Amniotic epithelial cell (primary cell): ENCODE measurements at regions not wholly inside any gene's neighbourhood (a gene's known extent, or its start where the extent isn't known, plus 50 kb on each side); places are given as distances from the start of the nearest gene placed in this dataset.

Experiments used
- DNase-seq: peaks from one replicate; pipeline ENCODE4 v3.0.0-alpha.2; 2010; ENCODE audit warnings: low read depth

DNA sequence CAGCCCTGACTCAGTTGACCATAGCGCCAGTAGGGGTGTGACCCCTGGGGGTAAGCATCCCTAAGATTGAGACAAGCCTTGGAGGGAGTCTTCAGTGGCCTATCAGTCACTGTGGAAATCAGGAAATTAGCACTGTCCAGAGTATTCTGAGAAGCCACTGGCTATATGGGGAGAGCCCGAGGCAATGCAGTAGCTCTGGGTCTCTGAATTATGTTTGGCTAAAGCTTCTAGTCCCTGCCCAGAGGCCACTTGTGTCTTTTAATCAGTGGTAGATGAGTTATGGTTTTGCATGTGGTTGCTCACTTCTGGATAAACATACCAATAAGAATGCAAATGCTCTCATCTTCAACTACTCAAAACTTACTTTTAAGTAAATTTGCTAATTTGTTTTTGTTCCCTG, 100.6 kb upstream of the TOX3 start:
- DNase-seq, result no peak

- no peak for DNase-seq
Measured at GRCh38 chr16:52643006-52643405, 96.1 kb upstream of the TOX3 start.

DNA sequence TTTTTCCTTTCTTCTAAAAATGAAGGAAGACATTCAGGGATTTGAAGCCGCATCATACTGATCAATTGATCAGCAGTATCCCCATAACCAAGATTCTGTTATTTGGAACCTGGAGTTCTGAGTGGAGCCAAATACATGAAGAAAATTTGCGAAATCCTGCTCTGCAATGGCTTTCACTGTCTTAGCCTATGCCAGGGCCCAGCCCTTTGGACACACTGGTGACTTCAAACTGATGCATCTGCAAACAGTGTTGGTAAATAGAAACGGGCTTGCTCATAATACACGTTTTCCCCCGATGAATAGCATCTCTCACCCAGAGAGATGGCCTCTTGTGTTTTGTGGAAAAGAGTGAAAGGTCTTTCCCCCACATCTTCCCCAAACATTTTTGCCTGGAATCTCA, 87.6 kb upstream of the TOX3 start:
- no peak for DNase-seq

GRCh38 chr16:52634104-52634503, 87.2 kb upstream of the TOX3 start:
- no peak for DNase-seq

- DNase-seq, result no peak
Measured at GRCh38 chr16:52633230-52633629, 86.3 kb upstream of the TOX3 start.

DNA sequence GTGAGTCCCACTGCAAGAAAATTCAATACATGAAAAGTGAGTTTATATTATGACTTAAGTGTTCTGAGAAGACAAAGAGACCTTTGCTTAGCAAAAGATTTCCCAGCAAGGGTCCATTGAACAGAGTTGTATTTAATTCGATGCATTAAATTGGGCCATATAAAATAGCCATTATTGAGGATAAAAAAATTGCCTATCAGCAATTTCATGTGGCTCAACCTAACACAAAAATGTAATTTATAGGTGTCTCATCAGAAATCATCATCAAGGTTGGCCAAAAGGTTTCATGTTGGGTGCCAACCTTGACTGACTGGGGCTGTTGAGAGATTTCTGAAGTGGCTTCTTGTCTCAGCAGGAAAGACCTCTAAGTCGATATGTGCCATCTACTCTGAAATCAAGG, 84.8 kb upstream of the TOX3 start:
- DNase-seq, result no peak

GRCh38 chr16:52630711-52631110, 83.8 kb upstream of the TOX3 start:
- no peak for DNase-seq

GRCh38 chr16:52629296-52629695, 82.4 kb upstream of the TOX3 start:
- no peak for DNase-seq

- no peak for DNase-seq
Measured at GRCh38 chr16:52624891-52625290, 77.9 kb upstream of the TOX3 start.

DNA sequence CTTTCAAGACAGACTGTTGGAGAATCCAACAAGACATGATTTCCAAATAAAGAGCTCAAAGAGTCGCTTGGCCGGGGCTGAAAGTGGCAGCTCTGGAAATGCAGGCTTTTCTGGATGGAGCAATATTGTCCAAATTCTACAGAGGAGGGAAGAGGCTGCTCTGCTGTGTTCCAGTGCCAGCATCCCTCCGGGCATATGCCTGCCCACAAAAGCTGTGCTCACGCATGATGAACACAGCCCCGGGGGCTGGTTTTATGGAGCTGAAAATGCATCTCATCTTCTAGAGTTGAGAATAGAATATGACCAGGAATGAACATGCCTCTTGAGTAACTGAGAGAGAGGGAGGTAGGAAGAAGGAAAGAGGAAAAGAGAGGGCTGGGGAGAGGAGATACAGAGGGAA, 74.7 kb upstream of the TOX3 start:
- DNase-seq, result no peak

GRCh38 chr16:52618753-52619497, 72.0 kb upstream of the TOX3 start:
- DNase-seq, result no peak

- no peak for DNase-seq
Measured at GRCh38 chr16:52617591-52617990, 70.6 kb upstream of the TOX3 start.

GRCh38 chr16:52613508-52613907, 66.6 kb upstream of the TOX3 start:
- no peak for DNase-seq

DNA sequence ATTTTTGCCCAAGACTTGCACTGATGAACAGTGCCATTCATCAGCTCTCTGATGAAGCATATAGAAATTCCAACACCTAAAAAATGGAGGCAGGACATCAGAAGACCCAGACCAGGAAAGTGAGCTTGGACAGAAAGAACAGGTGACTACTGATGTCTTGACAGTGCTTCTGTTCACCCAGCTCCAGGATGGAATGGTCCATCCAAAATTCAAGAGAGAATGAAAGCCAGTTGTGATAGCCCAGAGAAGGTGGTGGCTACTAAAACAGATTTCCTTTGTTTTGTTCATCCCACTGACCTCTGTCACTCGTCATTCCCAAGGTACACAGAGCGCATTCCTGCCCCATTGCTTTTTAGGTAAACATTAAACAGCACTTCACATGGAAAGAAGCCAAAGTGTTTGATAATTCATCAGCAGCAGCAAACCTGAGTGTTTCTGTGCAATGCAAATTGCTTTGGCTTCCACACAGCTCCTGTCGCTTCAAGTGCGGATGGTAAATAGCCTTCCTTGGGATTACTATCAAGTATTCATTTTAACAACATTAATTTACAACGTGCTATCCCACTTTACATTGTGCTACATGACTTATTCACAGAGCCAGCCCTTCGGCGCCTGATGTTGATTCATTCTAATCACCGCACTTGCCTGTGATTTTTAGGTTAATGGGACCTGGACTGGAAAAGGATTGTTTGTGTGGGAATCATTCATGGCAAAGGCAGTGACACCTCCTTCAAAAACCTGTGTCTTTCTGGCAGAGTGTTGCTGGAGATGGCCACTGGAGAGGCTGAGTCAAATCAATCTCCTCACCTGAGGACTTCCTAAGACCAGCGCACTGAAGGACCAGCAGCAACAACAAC, 65.1 kb upstream of the TOX3 start:
- no peak for DNase-seq

DNA sequence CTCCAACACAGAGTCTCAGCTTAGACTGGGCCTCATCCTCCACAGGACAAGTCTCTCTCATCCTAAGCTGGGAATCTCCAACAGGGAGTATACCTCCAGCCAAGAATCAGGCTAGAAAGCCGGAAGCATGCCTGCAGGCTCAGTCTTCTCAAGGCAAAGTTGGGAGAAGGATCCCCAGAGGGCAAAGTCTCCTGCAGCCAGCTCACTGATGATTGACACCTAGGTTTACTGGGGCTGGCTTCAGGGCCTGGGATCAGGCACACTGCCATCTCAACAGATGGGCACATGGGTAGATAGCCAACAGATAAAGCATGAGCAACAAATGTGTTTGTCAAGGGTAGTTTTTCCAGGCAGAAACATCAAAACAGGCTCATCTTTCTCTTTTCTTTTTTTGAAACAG, 56.1 kb upstream of the TOX3 start:
- no peak for DNase-seq

DNA sequence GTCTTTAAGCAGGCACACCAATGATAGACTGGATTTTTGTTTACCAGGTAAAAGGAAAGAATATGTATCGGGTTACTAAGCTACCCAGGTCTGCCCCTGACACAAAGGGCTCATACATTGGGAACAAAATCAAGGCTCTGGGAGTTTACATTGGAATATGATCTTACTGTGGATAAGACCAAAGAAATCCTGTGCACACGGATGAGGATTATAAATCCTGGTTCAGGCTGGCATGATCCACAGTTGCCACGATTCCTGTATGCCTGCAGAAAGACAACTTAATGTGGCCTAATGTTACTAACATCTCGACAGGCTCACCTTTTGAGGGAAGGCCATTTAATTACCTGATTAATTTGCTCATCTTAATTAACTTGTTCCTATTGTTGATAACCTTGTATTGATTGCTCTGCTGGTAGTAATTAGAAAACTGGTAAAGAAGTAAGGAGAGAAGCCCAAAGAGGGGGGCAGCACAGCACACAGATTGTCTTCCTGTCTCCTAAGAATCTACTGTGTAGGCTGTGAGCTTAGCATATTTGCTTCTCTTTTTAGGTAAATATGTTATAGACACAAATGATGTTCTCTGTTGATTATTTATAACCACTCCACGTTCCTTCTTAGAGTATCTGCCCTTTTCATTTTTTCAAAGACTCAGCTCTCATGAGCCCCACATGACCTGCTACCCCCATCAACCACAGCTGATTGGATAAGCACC, 51.0 kb upstream of the TOX3 start:
- DNase-seq, result no peak

- no peak for DNase-seq
Measured at GRCh38 chr16:52597073-52597771, 50.3 kb upstream of the TOX3 start.
